ENCODE measurements at regions not wholly inside any gene's neighbourhood (a gene's known extent, or its start where the extent isn't known, plus 50 kb on each side); places are given as distances from the start of the nearest gene placed in this dataset.

DNA sequence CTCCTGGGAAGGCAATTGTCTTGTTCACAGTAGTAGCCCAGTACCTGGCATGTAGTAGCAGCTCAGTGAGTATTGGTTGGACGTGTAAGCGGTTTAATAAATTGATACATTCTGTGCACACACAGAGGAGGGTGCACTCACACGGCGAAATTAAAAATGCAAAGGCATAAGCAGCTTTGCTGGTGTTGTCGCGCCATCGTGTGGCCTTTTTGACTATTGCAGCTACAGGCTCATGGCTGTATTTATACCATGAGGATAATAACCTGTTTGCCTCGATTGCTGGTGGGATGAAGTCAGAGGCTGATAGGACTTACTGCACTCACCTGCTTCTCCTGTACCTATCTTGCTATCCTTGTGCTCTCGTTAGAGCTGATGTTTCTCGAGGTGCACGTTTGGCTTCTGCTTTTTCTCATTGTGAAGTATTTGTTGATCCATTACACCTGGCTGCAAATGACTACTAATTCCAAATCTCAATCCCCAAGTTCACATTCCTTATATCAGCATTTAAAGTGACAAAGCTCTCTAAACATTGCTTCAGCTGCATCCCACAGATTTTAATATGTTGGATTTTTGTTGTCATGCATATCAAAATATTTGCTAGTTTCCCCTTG lies 61.5 kb downstream of the TBXT start:
- no peaks in the 10 kb centered on the region for H3K4me1 ChIP-seq (ENCODE audit: insufficient read depth, low read length)
- H3K9me3 ChIP-seq (ENCODE audit: control insufficient read depth, insufficient read depth, low read length), result peaks cover 9% of the 10 kb centered on the region; the same call in 1 of the 2 replicates
- no peak overlapping the region for H3K9ac ChIP-seq (ENCODE audit: low read depth, low read length)
- H3K36me3 ChIP-seq (ENCODE audit: insufficient read depth, low read length), result no peaks in the 10 kb centered on the region

DNA sequence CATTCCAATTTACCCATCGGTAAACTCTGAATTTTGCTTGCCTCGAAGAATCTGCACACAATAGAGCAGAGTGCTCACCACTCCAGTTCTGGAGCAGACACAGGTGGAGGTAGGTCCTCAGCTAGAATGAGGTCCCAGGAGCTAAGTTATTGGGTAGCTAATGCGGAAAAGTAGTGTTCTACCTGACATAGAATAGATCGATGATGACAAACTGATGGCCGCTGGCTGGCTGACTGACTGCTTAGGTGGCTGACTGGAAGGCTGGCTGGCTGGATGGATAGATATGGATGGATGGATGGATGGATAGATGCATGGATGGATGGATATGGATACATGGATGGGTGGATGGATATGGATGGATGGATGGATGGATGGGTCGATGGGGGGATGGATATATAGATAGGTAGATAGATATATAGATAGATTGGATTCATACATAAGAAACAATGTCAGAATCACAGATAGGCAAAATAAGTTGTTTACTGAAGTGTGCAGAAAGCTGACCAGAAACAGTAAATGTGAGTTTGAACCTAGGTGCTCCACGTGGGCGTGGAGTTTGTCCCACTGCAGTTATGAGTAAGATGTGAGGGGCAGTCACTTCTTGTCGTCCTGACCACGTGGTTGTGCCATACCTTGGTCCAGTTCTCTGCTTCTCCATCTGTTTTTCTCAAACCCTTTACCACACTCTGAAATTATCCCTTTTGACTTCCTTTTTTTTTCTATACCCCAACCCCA lies 62.1 kb downstream of the TBXT start:
- H3K9ac ChIP-seq (ENCODE audit: low read depth, low read length), result no peak overlapping the region

DNA sequence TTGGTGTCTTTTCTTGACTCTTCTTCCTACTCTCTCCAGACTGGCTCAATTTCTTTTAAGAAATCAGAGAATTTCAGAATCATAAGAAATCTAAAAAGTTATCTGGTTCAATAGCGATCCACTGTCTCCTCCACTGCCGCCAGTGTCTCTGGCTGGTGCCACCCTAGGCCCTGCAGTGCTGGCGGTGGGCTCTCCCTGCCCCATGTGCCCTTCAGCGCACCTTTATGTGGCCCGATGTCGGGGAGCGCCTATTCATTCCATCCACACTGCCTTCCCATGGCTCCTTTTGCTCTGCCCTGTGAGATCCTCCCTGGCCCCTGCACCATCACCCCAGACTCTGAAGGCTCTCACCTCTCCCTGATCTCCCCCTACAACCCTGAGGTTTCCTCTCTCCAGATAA lies 62.8 kb downstream of the TBXT start:
- Histone ChIP-seq H3K9me3 (ENCODE audit: control insufficient read depth, insufficient read depth, low read length) (peaks cover 9% of the 10 kb centered on the region; the same call in 1 of the 2 replicates), H3K36me3 (ENCODE audit: insufficient read depth, low read length) (no peaks in the 10 kb centered on the region), H3K4me1 (ENCODE audit: insufficient read depth, low read length) (no peaks in the 10 kb centered on the region), H3K9ac (ENCODE audit: low read depth, low read length) (no peak overlapping the region)

More for the DNA sequence above, 62.1 kb downstream of the TBXT start:
- Histone ChIP-seq H3K4me1 (ENCODE audit: insufficient read depth, low read length) (no peaks in the 10 kb centered on the region), H3K36me3 (ENCODE audit: insufficient read depth, low read length) (no peaks in the 10 kb centered on the region), H3K9me3 (ENCODE audit: control insufficient read depth, insufficient read depth, low read length) (peaks cover 9% of the 10 kb centered on the region; the same call in 1 of the 2 replicates)

DNA sequence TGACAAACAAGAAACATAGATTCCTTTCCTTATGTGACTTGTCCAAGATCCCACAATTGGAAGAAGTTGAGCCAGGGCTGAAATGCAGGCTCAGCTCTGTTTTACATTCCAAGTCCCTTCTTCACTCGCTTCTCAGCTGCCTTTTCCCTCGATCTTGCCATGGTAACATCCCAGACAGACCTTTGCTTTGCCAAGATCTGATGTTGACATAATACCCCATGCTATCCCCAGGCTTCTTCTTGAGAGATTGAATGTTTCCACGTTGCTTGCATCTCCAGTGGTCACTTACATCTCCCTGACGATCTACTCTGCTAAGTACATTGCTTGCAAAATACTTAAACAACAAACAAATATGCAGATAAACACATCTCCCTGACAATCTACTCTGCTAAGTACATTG lies 63.5 kb downstream of the TBXT start:
- H3K9ac ChIP-seq (ENCODE audit: low read depth, low read length), result no peak overlapping the region
- no peaks in the 10 kb centered on the region for H3K4me1 ChIP-seq (ENCODE audit: insufficient read depth, low read length)
- H3K36me3 ChIP-seq (ENCODE audit: insufficient read depth, low read length), result no peaks in the 10 kb centered on the region
- H3K9me3 ChIP-seq (ENCODE audit: control insufficient read depth, insufficient read depth, low read length), result peaks cover 9% of the 10 kb centered on the region; the same call in 1 of the 2 replicates

DNA sequence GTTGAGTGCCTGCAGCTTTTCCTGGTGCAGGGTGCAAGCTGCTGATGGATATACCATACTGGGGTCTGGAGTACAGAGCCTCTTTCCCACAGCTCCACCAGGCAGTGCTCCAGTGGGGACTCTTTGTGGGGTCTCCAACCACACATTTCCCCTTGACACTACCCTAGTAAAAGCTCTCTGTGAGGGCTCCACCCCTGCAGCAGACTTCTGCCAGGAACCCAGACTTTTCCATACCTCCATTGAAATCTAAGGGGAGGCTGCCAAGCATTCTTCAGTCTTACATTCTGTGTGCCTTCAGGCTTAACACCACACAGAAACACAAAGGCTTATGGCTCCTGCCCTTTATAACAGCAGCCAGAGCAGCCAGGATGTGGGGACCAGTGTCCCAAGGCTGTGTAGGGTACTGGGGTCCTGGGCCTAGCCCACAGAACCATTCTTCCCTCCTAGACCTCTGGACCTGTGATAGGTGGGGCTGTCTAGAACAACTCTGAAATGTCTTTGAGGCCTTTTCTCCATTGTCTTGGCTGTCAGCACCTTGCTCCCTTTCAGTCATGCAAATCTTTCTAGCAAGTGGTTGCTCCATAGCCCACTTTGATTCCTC lies 65.7 kb downstream of the TBXT start:
- H3K9me3 ChIP-seq (ENCODE audit: control insufficient read depth, insufficient read depth, low read length), result peaks cover 9% of the 10 kb centered on the region; the same call in 1 of the 2 replicates
- no peaks in the 10 kb centered on the region for H3K36me3 ChIP-seq (ENCODE audit: insufficient read depth, low read length)
- H3K9ac ChIP-seq (ENCODE audit: low read depth, low read length), result no peak overlapping the region
- no peaks in the 10 kb centered on the region for H3K4me1 ChIP-seq (ENCODE audit: insufficient read depth, low read length)

DNA sequence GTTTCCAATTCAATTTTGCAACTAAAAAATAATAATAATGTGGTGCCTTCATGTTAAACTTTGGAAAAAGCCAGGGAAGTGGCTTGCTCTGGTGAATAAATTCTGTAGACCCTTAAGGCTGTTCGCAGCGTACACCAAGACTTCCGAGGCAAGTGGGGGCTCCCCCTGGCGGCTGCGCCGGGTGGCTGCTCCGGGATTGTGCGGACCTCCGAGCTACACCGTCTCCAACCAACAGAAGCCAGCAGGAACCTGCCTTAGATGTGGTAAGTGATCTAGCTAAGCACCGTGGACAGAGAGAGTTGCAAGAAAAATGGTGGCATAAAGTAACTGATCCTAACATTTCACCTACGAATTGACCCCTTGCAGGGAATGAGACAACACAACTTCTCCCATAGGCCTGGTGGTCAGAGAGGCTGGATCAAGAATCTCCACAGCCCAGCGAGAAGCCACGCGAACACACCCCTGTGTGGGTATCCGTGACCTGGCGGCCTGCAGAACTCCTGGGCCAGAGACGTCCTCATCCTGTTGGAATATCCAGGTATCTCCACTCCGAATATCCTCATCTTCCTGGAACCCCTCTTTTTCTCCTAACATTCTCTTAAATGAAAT lies 69.6 kb downstream of the TBXT start:
- Histone ChIP-seq H3K36me3 (ENCODE audit: insufficient read depth, low read length) (no peaks in the 10 kb centered on the region), H3K9ac (ENCODE audit: low read depth, low read length) (peak overlapping the region; percentile 74), H3K4me1 (ENCODE audit: insufficient read depth, low read length) (no peaks in the 10 kb centered on the region), H3K9me3 (ENCODE audit: control insufficient read depth, insufficient read depth, low read length) (peaks cover 9% of the 10 kb centered on the region; the same call in 1 of the 2 replicates)

DNA sequence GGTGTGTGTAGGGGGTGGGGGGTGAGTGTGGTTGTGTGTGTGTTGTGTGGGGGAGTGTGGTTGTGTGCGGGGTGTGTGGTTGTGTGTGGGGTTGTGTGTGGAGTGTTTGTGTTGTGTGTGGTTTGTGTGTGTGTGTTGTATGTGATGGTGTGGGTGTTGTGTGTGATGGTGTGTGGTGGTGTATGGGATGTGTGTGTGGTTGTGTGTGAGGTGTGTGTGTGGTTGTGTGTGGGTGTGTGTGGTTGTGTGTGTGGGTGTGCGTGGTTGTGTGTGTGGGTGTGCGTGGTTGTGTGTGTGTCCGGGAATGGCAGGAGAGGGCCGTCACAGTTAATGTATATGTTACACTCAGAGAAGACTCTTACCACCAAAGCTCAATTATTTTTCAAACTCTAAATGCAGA lies 79.8 kb downstream of the TBXT start:
- H3K4me1 ChIP-seq (ENCODE audit: insufficient read depth, low read length), result no peaks in the 10 kb centered on the region
- H3K36me3 ChIP-seq (ENCODE audit: insufficient read depth, low read length), result no peaks in the 10 kb centered on the region
- no peaks in the 10 kb centered on the region for H3K9me3 ChIP-seq (ENCODE audit: control insufficient read depth, insufficient read depth, low read length)
- H3K9ac ChIP-seq (ENCODE audit: low read depth, low read length), result no peak overlapping the region

DNA sequence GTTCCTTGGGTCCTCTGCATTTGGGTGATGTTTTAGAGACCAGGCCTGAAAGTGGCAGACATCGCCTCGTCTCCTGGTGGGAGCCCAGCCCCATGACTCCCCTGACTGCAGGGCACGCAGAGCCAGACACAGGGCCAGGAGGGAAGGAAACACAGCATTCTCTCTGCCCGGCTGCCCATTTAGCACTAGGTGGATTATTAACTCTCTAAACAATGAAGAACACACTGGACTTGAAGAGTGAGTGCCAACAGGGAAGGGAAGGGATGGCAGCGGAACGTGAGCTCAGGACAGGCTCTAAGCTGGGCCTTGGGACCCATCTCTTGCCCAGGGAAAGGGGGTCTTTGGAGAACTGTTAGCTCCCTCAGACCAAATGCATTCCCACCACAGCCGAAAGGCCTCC lies 80.4 kb downstream of the TBXT start:
- no peaks in the 10 kb centered on the region for H3K4me1 ChIP-seq (ENCODE audit: insufficient read depth, low read length)

DNA sequence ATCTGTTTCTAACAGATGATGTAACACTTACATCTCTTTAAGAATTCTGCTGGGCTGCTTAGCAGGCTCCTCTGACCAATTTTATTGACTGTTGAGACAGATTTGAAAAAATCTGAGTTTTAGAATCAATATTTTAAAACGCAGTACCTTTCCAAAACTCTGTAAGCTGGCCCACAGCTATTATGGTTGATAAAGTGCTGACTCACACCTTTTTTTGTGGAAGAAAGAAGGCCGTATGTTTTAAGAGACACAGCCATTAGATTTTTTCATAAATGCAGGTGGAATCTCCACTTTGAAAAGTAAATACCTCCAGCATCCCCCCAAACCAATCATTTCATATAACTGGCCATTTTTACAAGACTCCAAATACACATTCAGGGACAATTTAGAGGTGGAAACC lies 82.2 kb downstream of the TBXT start:
- Histone ChIP-seq H3K36me3 (ENCODE audit: insufficient read depth, low read length) (no peaks in the 10 kb centered on the region), H3K9ac (ENCODE audit: low read depth, low read length) (no peak overlapping the region), H3K9me3 (ENCODE audit: control insufficient read depth, insufficient read depth, low read length) (no peaks in the 10 kb centered on the region), H3K4me1 (ENCODE audit: insufficient read depth, low read length) (no peaks in the 10 kb centered on the region)

More for the DNA sequence above, 80.4 kb downstream of the TBXT start:
- Histone ChIP-seq H3K36me3 (ENCODE audit: insufficient read depth, low read length) (no peaks in the 10 kb centered on the region), H3K9ac (ENCODE audit: low read depth, low read length) (no peak overlapping the region), H3K9me3 (ENCODE audit: control insufficient read depth, insufficient read depth, low read length) (no peaks in the 10 kb centered on the region)

DNA sequence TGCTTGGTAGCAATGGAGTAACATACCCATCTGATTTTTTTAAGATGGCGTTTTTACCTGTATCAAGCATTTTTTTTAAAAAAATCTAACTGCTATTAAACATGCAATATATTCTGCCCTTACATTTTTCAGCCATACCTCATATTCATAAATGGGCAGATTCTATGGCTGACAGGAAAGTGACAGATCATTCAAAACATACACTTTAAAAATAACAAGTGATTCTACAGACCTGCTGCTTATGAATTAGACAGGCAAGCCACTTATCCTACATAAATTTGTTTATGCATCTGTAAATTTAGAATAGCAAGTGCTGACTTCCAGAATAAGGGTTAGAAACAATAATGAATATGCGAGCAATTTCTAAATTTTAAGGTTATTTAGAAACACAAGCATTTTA lies 82.7 kb downstream of the TBXT start:
- Histone ChIP-seq H3K36me3 (ENCODE audit: insufficient read depth, low read length) (no peaks in the 10 kb centered on the region), H3K4me1 (ENCODE audit: insufficient read depth, low read length) (no peaks in the 10 kb centered on the region), H3K9me3 (ENCODE audit: control insufficient read depth, insufficient read depth, low read length) (no peaks in the 10 kb centered on the region), H3K9ac (ENCODE audit: low read depth, low read length) (no peak overlapping the region)

DNA sequence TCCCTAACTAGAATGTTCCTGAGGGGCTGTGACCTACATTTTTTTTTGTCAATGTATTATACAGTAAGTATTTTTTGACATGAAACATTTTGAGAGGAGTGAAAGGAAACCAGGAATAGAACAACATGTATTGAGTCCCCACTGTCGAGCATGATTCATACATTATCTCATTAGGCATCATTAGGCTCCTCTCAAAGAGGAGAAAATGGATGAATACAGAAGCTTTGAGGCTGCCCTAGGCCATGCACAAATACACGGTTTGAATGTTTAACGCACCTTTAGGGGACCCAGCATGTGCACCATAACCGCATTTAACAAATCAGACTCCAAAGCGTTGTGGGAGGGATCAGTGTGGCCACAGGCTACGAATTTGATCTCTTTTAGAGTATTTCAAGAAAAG lies 87.8 kb downstream of the TBXT start:
- no peak overlapping the region for H3K9ac ChIP-seq (ENCODE audit: low read depth, low read length)
- H3K4me1 ChIP-seq (ENCODE audit: insufficient read depth, low read length), result no peaks in the 10 kb centered on the region
- H3K9me3 ChIP-seq (ENCODE audit: control insufficient read depth, insufficient read depth, low read length), result no peaks in the 10 kb centered on the region
- H3K36me3 ChIP-seq (ENCODE audit: insufficient read depth, low read length), result no peaks in the 10 kb centered on the region

DNA sequence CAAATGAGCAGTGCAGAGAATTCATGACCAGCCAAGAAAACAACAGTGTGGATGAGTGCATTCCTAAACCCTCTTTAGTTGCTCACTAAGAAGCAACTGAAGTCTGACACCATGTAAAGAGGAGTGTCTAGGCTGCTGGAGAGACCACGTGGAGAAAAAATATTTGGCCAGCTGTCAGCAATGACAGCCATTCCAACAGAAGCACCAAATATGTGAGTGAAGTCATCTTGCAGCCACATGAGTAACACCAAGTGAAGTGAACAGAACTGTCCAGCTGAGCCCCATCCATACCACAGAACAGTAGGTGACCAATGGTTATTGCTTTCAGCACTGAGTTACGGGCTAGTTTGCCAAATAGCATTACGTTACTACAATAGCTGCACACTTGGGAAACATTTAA lies 89.4 kb downstream of the TBXT start:
- no peaks in the 10 kb centered on the region for H3K36me3 ChIP-seq (ENCODE audit: insufficient read depth, low read length)
- H3K9me3 ChIP-seq (ENCODE audit: control insufficient read depth, insufficient read depth, low read length), result no peaks in the 10 kb centered on the region
- H3K4me1 ChIP-seq (ENCODE audit: insufficient read depth, low read length), result no peaks in the 10 kb centered on the region
- H3K9ac ChIP-seq (ENCODE audit: low read depth, low read length), result no peak overlapping the region

DNA sequence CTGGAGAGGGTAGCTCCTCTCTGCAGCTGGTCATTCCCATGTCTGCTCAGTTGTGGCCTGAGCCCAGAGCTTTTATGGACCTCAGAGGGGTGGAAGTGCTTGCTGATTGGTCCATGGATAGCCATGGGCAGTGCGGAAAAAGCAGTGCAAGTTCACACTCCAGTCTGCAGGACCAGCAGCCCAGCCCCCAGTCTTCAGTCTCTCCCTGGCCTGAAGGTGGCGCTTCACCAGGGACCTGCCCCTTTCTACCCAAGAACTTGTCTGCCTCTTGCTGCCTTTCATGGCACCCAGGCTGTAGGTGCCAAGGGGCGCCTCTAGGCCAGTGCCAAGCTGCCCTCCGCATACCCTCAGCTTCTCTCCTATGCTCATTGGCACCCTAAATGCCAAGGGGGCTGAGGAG lies 91.0 kb downstream of the TBXT start:
- H3K4me1 ChIP-seq (ENCODE audit: insufficient read depth, low read length), result no peaks in the 10 kb centered on the region
- H3K36me3 ChIP-seq (ENCODE audit: insufficient read depth, low read length), result no peaks in the 10 kb centered on the region
- H3K9me3 ChIP-seq (ENCODE audit: control insufficient read depth, insufficient read depth, low read length), result no peaks in the 10 kb centered on the region
- no peak overlapping the region for H3K9ac ChIP-seq (ENCODE audit: low read depth, low read length)

DNA sequence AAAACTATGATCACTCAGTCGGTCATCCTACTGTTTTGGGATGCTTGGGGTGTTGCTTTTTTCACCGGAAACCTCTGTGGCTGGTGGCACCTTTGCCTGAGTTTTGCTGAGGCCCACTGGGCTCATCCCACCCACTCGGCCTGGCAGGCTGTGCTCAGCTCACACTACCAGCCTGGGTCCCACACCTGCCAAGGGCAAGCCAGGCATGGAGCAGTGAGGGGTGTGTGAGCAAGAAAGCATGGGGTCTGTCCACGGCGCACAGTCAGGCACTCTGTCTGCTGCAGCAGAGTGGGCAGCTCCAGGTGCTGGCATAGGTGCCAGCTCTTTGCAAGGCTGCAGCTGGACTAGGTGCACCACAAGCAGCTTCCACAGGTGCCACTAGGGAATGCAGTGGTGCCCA lies 91.7 kb downstream of the TBXT start:
- H3K9me3 ChIP-seq (ENCODE audit: control insufficient read depth, insufficient read depth, low read length), result no peaks in the 10 kb centered on the region
- no peak overlapping the region for H3K9ac ChIP-seq (ENCODE audit: low read depth, low read length)
- no peaks in the 10 kb centered on the region for H3K36me3 ChIP-seq (ENCODE audit: insufficient read depth, low read length)
- H3K4me1 ChIP-seq (ENCODE audit: insufficient read depth, low read length), result no peaks in the 10 kb centered on the region

DNA sequence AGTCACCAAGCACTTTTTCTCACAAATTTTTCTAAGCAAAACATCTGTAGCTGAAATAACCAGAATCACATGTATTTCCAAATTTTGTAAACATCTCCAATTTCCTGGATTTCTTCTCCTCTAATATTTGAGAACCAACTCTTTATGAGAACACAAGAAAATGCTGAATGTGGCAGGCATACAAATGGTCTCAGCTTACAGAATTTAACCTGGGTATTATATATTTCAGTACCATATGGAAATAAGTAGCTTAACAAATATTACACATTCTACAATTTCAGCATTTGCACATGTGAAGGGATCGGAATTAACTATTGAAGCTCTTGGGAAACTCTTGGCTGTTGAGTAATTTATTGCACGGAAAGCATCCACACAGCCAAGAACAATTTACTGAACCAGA lies 92.5 kb downstream of the TBXT start:
- Histone ChIP-seq H3K4me1 (ENCODE audit: insufficient read depth, low read length) (no peaks in the 10 kb centered on the region), H3K36me3 (ENCODE audit: insufficient read depth, low read length) (no peaks in the 10 kb centered on the region), H3K9me3 (ENCODE audit: control insufficient read depth, insufficient read depth, low read length) (no peaks in the 10 kb centered on the region), H3K9ac (ENCODE audit: low read depth, low read length) (no peak overlapping the region)
